K562 (cell line): ENCODE measurements at regions not wholly inside any gene's neighbourhood (a gene's known extent, or its start where the extent isn't known, plus 50 kb on each side); places are given as distances from the start of the nearest gene placed in this dataset.

Experiments
- ATAC-seq: fragments of 200-7000 bp; cut with Tn5 transposase; 3 replicates; pipeline ENCODE4 v1.9.1; 2020; ENCODE audit warnings: moderate library complexity
- BruUV-seq: library from RNA; stranded (reverse); fragments of 400-500 nt; replicated peaks from 2 replicates; lab custom pipeline; 2021; lab: Mats Ljungman, UMichigan
- CTCF ChIA-PET: fragments of 300-600 bp; formaldehyde crosslinking; extraction: SDS; loops from one replicate; lab custom pipeline; 2021; ENCODE audit warnings: low intra/inter-chr PET ratio; lab: Yijun Ruan, JAX
- POLR2A ChIA-PET: fragments of 300-600, 350-650 bp; sonication (Branson Sonifier 250); formaldehyde crosslinking; extraction: SDS; loops from one replicate; lab custom pipeline; 2021; ENCODE audit warnings: antibody characterized with exemption, inconsistent platforms; lab: Yijun Ruan, JAX
- DNase-seq, 4 experiments: peaks; one replicate each; pipeline versions ENCODE4 v3.0.0 to v3.0.0-alpha.2; 2011 to 2018; ENCODE audit warnings: low spot score in 3 of 4, mixed read lengths in 3 of 4; ENCODE audit errors: extremely low read depth in 1 of 4
- FAIRE-seq: peaks from 2 replicates; lab custom pipeline; 2011; peaks lifted over from hg19 to GRCh38; lab: Jason Lieb, UNC
- H2AFZ ChIP-seq: 2 replicates; pipeline ENCODE4 v1.6.0; 2011; ENCODE audit warnings: low read depth, low read length, control low read depth, inconsistent platforms
- H3K27ac ChIP-seq: fragments of 200-600 bp; 3 replicates; pipeline ENCODE4 v1.8.0; 2011; ENCODE audit warnings: low read depth, mild to moderate bottlenecking, control low read depth, inconsistent platforms, low read length, moderate library complexity, mixed read lengths; ENCODE audit errors: extremely low read depth
- H3K27me3 ChIP-seq, 2 experiments: fragments of 300-600 bp in 1 of 2; 2 replicates in 1 of 2; 3 replicates in 1 of 2; pipeline versions ENCODE4 v1.6.0 to v1.8.0; 2011; ENCODE audit warnings: inconsistent platforms in 2 of 2, low read length in 2 of 2, mild to moderate bottlenecking in 1 of 2, mixed read lengths in 1 of 2, moderate library complexity in 1 of 2; ENCODE audit not compliant: control insufficient read depth in 2 of 2, insufficient read depth in 2 of 2
- H3K36me3 ChIP-seq: fragments of 300-600 bp; 3 replicates; pipeline ENCODE4 v1.8.0; 2011; ENCODE audit warnings: mild to moderate bottlenecking, low read length, inconsistent platforms; ENCODE audit not compliant: control insufficient read depth, insufficient read depth
- H3K4me1 ChIP-seq, 2 experiments: fragments of 200-600 bp in 1 of 2; replicated peaks in 1 of 2; 2 replicates in 1 of 2; 3 replicates in 1 of 2; pipeline versions ENCODE4 v1.5.1 to v1.8.0; 2011; ENCODE audit warnings: inconsistent platforms in 2 of 2, low read length in 2 of 2, mild to moderate bottlenecking in 1 of 2, mixed read lengths in 1 of 2, moderate library complexity in 1 of 2; ENCODE audit not compliant: control insufficient read depth in 2 of 2, insufficient read depth in 2 of 2
- H3K4me2 ChIP-seq: 2 replicates; pipeline ENCODE4 v1.6.1; 2011; ENCODE audit warnings: low read length, control low read depth, inconsistent platforms, mixed read lengths; ENCODE audit not compliant: insufficient read depth
- H3K4me3 ChIP-seq: fragments of 200-600 bp; sonication (generic), shearing (Covaris generic); 2 replicates; pipeline ENCODE4 v1.5.1; 2016; ENCODE audit warnings: control low read depth, inconsistent platforms
- H3K79me2 ChIP-seq: fragments of 200-600 bp; 3 replicates; pipeline ENCODE4 v1.8.0; 2011; ENCODE audit warnings: low read length, inconsistent platforms; ENCODE audit not compliant: control insufficient read depth, insufficient read depth
- H3K9ac ChIP-seq, 2 experiments: 2 replicates each; pipeline versions ENCODE4 v1.6.0 to v1.6.1; 2011; ENCODE audit warnings: low read depth in 2 of 2, low read length in 2 of 2, control low read depth in 1 of 2, inconsistent platforms in 1 of 2, mild to moderate bottlenecking in 1 of 2, mixed read lengths in 1 of 2; ENCODE audit not compliant: insufficient read depth in 1 of 2
- H3K9me1 ChIP-seq: one replicate; pipeline ENCODE4 v1.6.0; 2011; ENCODE audit warnings: inconsistent platforms, mild to moderate bottlenecking, low read length, moderate library complexity; ENCODE audit not compliant: control insufficient read depth, insufficient read depth
- H3K9me3 ChIP-seq: replicated peaks from 2 replicates; pipeline ENCODE4 v1.5.1; 2011; ENCODE audit warnings: low read depth, low read length, inconsistent platforms; ENCODE audit not compliant: control insufficient read depth, insufficient read depth
- H4K20me1 ChIP-seq: replicated peaks from 2 replicates; pipeline ENCODE4 v1.6.1; 2011; ENCODE audit warnings: low read length, inconsistent platforms, mixed read lengths; ENCODE audit not compliant: control insufficient read depth, insufficient read depth
- CHAMP1 ChIP-seq: fragments of 450-650 bp; IDR thresholded peaks from 2 replicates; pipeline ENCODE4 v1.6.1; 2016; ENCODE audit warnings: mild to moderate bottlenecking
- CUX1 ChIP-seq: fragments of 200-800 bp; sonication (Bioruptor generic); IDR thresholded peaks from 2 replicates; pipeline ENCODE4 v1.6.1; 2016; ENCODE audit warnings: missing genetic modification characterization, missing compliant biosample characterization
- ID3 ChIP-seq, 2 experiments: fragments of 250-450 bp in 1 of 2; fragments of 450-650 bp in 1 of 2; sonication (Bioruptor Pico) in 1 of 2; IDR thresholded peaks; 2 replicates each; pipeline versions ENCODE4 v1.6.1 to v1.8.0; 2016 to 2021; ENCODE audit warnings: mild to moderate bottlenecking in 2 of 2, moderate library complexity in 2 of 2, missing compliant biosample characterization in 1 of 2, missing genetic modification characterization in 1 of 2
- JUN ChIP-seq, 2 experiments: sonication (generic) in 1 of 2; formaldehyde crosslinking in 1 of 2; IDR thresholded peaks; 2 replicates each; pipeline versions ENCODE4 v1.6.1 to v1.8.0; 2012 to 2022; ENCODE audit warnings: borderline replicate concordance in 2 of 2, mild to moderate bottlenecking in 2 of 2, improper control_type of control experiment in 1 of 2, low read depth in 1 of 2, low read length in 1 of 2, missing genetic modification reagents in 1 of 2
- NR1H2 ChIP-seq: sonication (generic); formaldehyde crosslinking; IDR thresholded peaks from 2 replicates; pipeline ENCODE4 v1.4.0; 2020; ENCODE audit warnings: mild to moderate bottlenecking, missing genetic modification reagents
- NR2F6 ChIP-seq: fragments of 450-650 bp; formaldehyde crosslinking; IDR thresholded peaks from 2 replicates; pipeline ENCODE4 v1.4.0; 2020; ENCODE audit warnings: mild to moderate bottlenecking
- TRIM28 ChIP-seq: fragments of 450-650 bp; IDR thresholded peaks from 2 replicates; pipeline ENCODE4 v1.6.1; 2017
- ZMIZ1 ChIP-seq, 2 experiments: fragments of 150-350 bp in 1 of 2; IDR thresholded peaks; 2 replicates each; pipeline ENCODE4 v1.6.1; 2012 to 2016; ENCODE audit warnings: low read depth in 2 of 2, low read length in 2 of 2, mild to moderate bottlenecking in 1 of 2, moderate library complexity in 1 of 2
- WGBS: fragments of 100-300 bp; shearing (Covaris generic); methylation state at CpG from one replicate; pipeline ENCODE4 v1.1.6; 2016; ENCODE audit warnings: low coverage, mixed read lengths; ENCODE audit not compliant: insufficient coverage; ENCODE audit errors: missing lambda C conversion rate; 5-methylcytosine and 5-hydroxymethylcytosine counted together
- in situ Hi-C: fragments of 300-500 bp; cut with MboI; formaldehyde crosslinking; loops from 4 replicates; pipeline ENCODE4 v1.15.0; 2018; ENCODE audit warnings: inconsistent platforms, mixed read lengths
- intact Hi-C: fragments of 100-400 bp; cut with micrococcal nuclease; formaldehyde crosslinking; loops from 2 replicates; pipeline ENCODE4 v1.14.2; 2022

- 2% methylated on average over 20 of the region's 20 CpGs for WGBS
- CTCF ChIA-PET, result no interaction called here
- no peak for TF ChIP-seq JUN (IDR thresholded peaks at IDR 0.05; ENCODE audit: borderline replicate concordance, low read depth, low read length)
- no peak for TF ChIP-seq JUN (CRISPR knock-in tag; IDR thresholded peaks at IDR 0.05; ENCODE audit: borderline replicate concordance)
- no peak for TF ChIP-seq CHAMP1
- TF ChIP-seq CUX1 (CRISPR knock-in tag), result no peak
- TF ChIP-seq NR1H2 (CRISPR knock-in tag), result no peak
- no peak for TF ChIP-seq TRIM28
- TF ChIP-seq NR2F6 (CRISPR knock-in tag), result no peak
- no peak for TF ChIP-seq ID3 (CRISPR knock-in tag; IDR thresholded peaks at IDR 0.05)
- no peak for TF ChIP-seq ID3 (tag; IDR thresholded peaks at IDR 0.05)
- no peak for TF ChIP-seq ZMIZ1 (IDR thresholded peaks at IDR 0.05; ENCODE audit: low read depth in 2 of 2, low read length in 2 of 2)
These were observed 223.0 kb downstream of the ZNF248 start for GRCh38 chr10:37634351-37634880.

More at GRCh38 chr10:37634351-37634880, 223.0 kb downstream of the ZNF248 start:
- no peak for DNase-seq
- no peak overlapping the region for H3K4me2 ChIP-seq
- FAIRE-seq, result no peak
- no peaks in the 10 kb centered on the region for H3K9me3 ChIP-seq
- no TSS peak for BruUV-seq
- H3K27ac ChIP-seq, result no peak overlapping the region
- intact Hi-C loops (no loop called here), in situ Hi-C loops (no loop called here)
- no peaks in the 10 kb centered on the region for H4K20me1 ChIP-seq
- no peak for ATAC-seq
- no peaks in the 10 kb centered on the region for H3K79me2 ChIP-seq
- no peak overlapping the region for H2AFZ ChIP-seq
- no peak overlapping the region for H3K9ac ChIP-seq
- POLR2A ChIA-PET, result no interaction called here
- no peaks in the 10 kb centered on the region for H3K4me1 ChIP-seq
- H3K27me3 ChIP-seq, result no peaks in the 10 kb centered on the region
- no peaks in the 10 kb centered on the region for H3K9me1 ChIP-seq
- H3K36me3 ChIP-seq, result no peaks in the 10 kb centered on the region
- H3K4me3 ChIP-seq, result no peak overlapping the region
